Stimulated activated memory B cell treated with anti-CD40 and anti-IgM and Interleukin-4, amounts not matched to agents 10 μg/mL and 1 μg/mL and 100 μg/mL, for 72 hours (primary cell): ENCODE measurements at regions not wholly inside any gene's neighbourhood (a gene's known extent, or its start where the extent isn't known, plus 50 kb on each side); places are given as distances from the start of the nearest gene placed in this dataset.
"Not testable (repeated sequence)": the region's sequence is repeated elsewhere in the genome, so short reads cannot be mapped to it uniquely, and the experiment has no call there.

Experiments used
- ATAC-seq: fragments of 150-1000 bp; cut with Tn5 transposase; 2 replicates; pipeline ENCODE4 v1.10.0; 2021
- H3K27ac Mint-ChIP-seq: one replicate; pipeline ENCODE4 v1.8.0; 2022; ENCODE audit warnings: mild to moderate bottlenecking, mixed read lengths
- H3K27me3 Mint-ChIP-seq: one replicate; pipeline ENCODE4 v1.8.0; 2022; ENCODE audit warnings: mixed read lengths
- H3K36me3 Mint-ChIP-seq: one replicate; pipeline ENCODE4 v1.8.0; 2022; ENCODE audit warnings: mixed read lengths
- H3K4me1 Mint-ChIP-seq: one replicate; pipeline ENCODE4 v1.8.0; 2022; ENCODE audit warnings: mixed read lengths
- H3K4me3 Mint-ChIP-seq: one replicate; pipeline ENCODE4 v1.8.0; 2022; ENCODE audit warnings: mild to moderate bottlenecking, moderate library complexity, mixed read lengths
- H3K9me3 Mint-ChIP-seq: one replicate; pipeline ENCODE4 v1.8.0; 2022; ENCODE audit warnings: mixed read lengths

GRCh38 chr6:54515713-54516112, 207.5 kb downstream of the TINAG start:
- ATAC-seq = no peak
- Mint-ChIP-seq H3K36me3 (no peaks in the 10 kb centered on the region), H3K27ac (no peak overlapping the region), H3K4me3 (no peak overlapping the region), H3K27me3 (no peaks in the 10 kb centered on the region), H3K9me3 (peaks cover 11% of the 10 kb centered on the region), H3K4me1 (no peaks in the 10 kb centered on the region)

DNA sequence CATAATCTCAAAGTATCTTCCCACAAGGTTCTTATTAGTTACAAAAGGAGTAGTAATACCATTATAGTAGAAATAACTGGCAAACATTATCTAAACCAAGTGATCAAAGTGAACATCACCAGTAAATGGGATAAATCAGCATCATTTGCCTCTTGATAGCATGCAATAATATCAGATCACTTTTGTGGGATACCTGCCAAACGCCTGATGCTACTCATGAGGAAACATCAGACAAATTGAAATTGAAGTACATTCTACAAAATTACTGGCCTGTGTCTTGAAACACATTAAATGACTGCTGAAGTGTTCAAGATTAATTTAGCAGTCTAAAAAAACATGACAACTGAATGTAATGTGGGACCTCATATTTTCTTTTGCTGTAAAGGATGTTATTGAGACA, 208.1 kb downstream of the TINAG start:
- no peaks in the 10 kb centered on the region for H3K4me1 Mint-ChIP-seq
- no peak overlapping the region for H3K4me3 Mint-ChIP-seq
- no peak for ATAC-seq
- H3K27me3 Mint-ChIP-seq = no peaks in the 10 kb centered on the region
- no peaks in the 10 kb centered on the region for H3K36me3 Mint-ChIP-seq
- H3K27ac Mint-ChIP-seq = no peak overlapping the region
- H3K9me3 Mint-ChIP-seq = peaks cover 11% of the 10 kb centered on the region

- Mint-ChIP-seq H3K36me3 (no peaks in the 10 kb centered on the region), H3K4me1 (no peaks in the 10 kb centered on the region), H3K27ac (no peak overlapping the region), H3K27me3 (no peaks in the 10 kb centered on the region), H3K4me3 (no peak overlapping the region), H3K9me3 (peaks cover 9% of the 10 kb centered on the region)
- ATAC-seq = no peak
These were observed 210.9 kb downstream of the TINAG start for GRCh38 chr6:54519161-54519560.

DNA sequence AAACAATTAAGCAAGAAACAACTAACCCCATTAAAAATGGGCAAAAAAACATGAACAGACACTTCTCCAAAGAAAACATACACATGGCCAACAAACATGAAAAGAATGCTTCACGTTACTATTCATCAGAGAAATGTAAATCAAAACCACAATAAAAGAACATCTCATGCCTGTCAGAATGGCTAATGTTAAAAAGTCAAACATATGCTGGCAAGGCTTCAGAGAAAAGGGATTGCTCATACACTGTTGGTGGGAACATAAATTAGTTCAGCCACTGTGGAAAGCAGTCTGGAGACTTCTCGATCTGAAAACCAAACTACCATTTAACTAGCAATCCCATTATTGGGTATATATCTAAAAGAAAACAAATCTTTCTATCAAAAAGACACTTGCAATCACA, 217.5 kb downstream of the TINAG start:
- H3K4me1 Mint-ChIP-seq = no peaks in the 10 kb centered on the region
- peaks cover 3% of the 10 kb centered on the region for H3K9me3 Mint-ChIP-seq
- no peaks in the 10 kb centered on the region for H3K36me3 Mint-ChIP-seq
- no peak for ATAC-seq
- H3K27ac Mint-ChIP-seq = no peak overlapping the region
- H3K27me3 Mint-ChIP-seq = no peaks in the 10 kb centered on the region
- H3K4me3 Mint-ChIP-seq = no peak overlapping the region

GRCh38 chr6:54533567-54533966, 225.3 kb downstream of the TINAG start:
- no peak for ATAC-seq
- H3K4me3 Mint-ChIP-seq = no peak overlapping the region
- peaks cover 4% of the 10 kb centered on the region for H3K9me3 Mint-ChIP-seq
- H3K27ac Mint-ChIP-seq = no peak overlapping the region
- H3K27me3 Mint-ChIP-seq = no peaks in the 10 kb centered on the region
- H3K4me1 Mint-ChIP-seq = no peaks in the 10 kb centered on the region
- no peaks in the 10 kb centered on the region for H3K36me3 Mint-ChIP-seq

- Mint-ChIP-seq H3K9me3 (peaks cover 4% of the 10 kb centered on the region), H3K36me3 (no peaks in the 10 kb centered on the region), H3K27ac (no peak overlapping the region), H3K27me3 (no peaks in the 10 kb centered on the region), H3K4me1 (no peaks in the 10 kb centered on the region), H3K4me3 (no peak overlapping the region)
- ATAC-seq = no peak
These were observed 227.3 kb downstream of the TINAG start for GRCh38 chr6:54535568-54535967.

- no peak overlapping the region for H3K4me3 Mint-ChIP-seq
- ATAC-seq = no peak
- H3K9me3 Mint-ChIP-seq = peaks cover 3% of the 10 kb centered on the region
- H3K27ac Mint-ChIP-seq = no peak overlapping the region
- no peaks in the 10 kb centered on the region for H3K4me1 Mint-ChIP-seq
- no peaks in the 10 kb centered on the region for H3K36me3 Mint-ChIP-seq
- H3K27me3 Mint-ChIP-seq = no peaks in the 10 kb centered on the region
These were observed 233.3 kb downstream of the TINAG start for GRCh38 chr6:54541541-54541940.

- Mint-ChIP-seq H3K4me3 (no peak overlapping the region), H3K36me3 (no peaks in the 10 kb centered on the region), H3K27ac (no peak overlapping the region), H3K9me3 (peaks cover 11% of the 10 kb centered on the region), H3K4me1 (no peaks in the 10 kb centered on the region), H3K27me3 (no peaks in the 10 kb centered on the region)
- ATAC-seq = no peak
These were observed 250.9 kb downstream of the TINAG start for GRCh38 chr6:54559136-54559535.

GRCh38 chr6:54564188-54564587, 255.9 kb downstream of the TINAG start:
- H3K4me1 Mint-ChIP-seq, H3K27me3 Mint-ChIP-seq, H3K4me3 Mint-ChIP-seq, H3K36me3 Mint-ChIP-seq, ATAC-seq, H3K27ac Mint-ChIP-seq: not testable (repeated sequence)
- peaks cover 15% of the 10 kb centered on the region for H3K9me3 Mint-ChIP-seq

GRCh38 chr6:54574671-54575070, 266.4 kb downstream of the TINAG start:
- peaks cover 6% of the 10 kb centered on the region for H3K9me3 Mint-ChIP-seq

DNA sequence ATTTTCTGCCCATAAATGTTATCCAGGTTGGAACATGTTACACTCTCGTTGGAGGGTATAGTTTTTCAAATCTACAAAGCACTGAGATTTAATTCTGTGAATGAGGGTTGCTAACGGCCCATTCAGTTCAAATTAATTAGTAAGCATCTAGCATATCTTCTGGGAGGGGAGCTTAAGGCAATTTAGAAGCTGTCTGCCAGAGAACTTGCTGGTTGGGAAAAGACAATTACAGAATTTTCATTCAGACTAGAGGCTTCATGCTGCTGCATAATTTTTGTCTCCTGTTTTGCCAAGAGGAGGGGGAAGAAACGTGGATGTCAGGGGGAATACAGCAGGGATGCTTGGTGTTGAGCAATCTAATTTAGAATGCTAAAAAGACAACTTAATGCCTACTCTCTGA, 268.3 kb upstream of the FAM83B start:
- Mint-ChIP-seq H3K9me3 (peaks cover 3% of the 10 kb centered on the region), H3K36me3 (no peaks in the 10 kb centered on the region), H3K27ac (no peak overlapping the region), H3K4me1 (no peaks in the 10 kb centered on the region), H3K27me3 (no peaks in the 10 kb centered on the region), H3K4me3 (no peak overlapping the region)
- ATAC-seq = no peak

More at GRCh38 chr6:54574671-54575070, 266.4 kb downstream of the TINAG start:
- no peaks in the 10 kb centered on the region for H3K27me3 Mint-ChIP-seq
- ATAC-seq = no peak
- no peaks in the 10 kb centered on the region for H3K36me3 Mint-ChIP-seq
- H3K4me3 Mint-ChIP-seq = no peak overlapping the region
- no peaks in the 10 kb centered on the region for H3K4me1 Mint-ChIP-seq
- H3K27ac Mint-ChIP-seq = no peak overlapping the region

- ATAC-seq = no peak
- no peak overlapping the region for H3K4me3 Mint-ChIP-seq
- no peak overlapping the region for H3K27ac Mint-ChIP-seq
- H3K4me1 Mint-ChIP-seq = no peaks in the 10 kb centered on the region
- no peaks in the 10 kb centered on the region for H3K36me3 Mint-ChIP-seq
- H3K27me3 Mint-ChIP-seq = no peaks in the 10 kb centered on the region
- peaks cover 3% of the 10 kb centered on the region for H3K9me3 Mint-ChIP-seq
These were observed 267.6 kb upstream of the FAM83B start for GRCh38 chr6:54579011-54579410.

GRCh38 chr6:54586251-54586650, 260.3 kb upstream of the FAM83B start:
- H3K27me3 Mint-ChIP-seq = no peaks in the 10 kb centered on the region
- no peak overlapping the region for H3K4me3 Mint-ChIP-seq
- ATAC-seq = no peak
- no peaks in the 10 kb centered on the region for H3K4me1 Mint-ChIP-seq
- H3K9me3 Mint-ChIP-seq = peaks cover 6% of the 10 kb centered on the region
- no peak overlapping the region for H3K27ac Mint-ChIP-seq
- H3K36me3 Mint-ChIP-seq = no peaks in the 10 kb centered on the region

DNA sequence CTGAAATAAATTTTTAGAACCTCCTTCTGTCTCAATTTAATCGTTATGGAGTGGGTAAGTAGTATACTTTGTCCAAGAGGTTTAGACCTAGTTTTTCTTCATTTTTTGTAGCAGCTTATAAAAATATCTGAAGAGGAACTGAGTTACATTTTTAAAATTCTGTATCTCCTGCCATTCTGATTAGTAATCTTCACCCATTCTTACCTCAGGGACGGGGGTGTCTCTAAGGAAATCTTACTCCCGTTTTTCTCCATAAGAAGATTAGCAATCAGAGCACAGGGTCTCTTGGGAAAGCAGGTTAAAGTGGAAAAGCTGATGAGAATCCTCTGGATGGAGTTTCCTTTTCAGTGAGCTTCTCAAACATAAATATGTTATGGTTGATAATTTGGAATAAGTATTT, 259.3 kb upstream of the FAM83B start:
- H3K9me3 Mint-ChIP-seq = peaks cover 6% of the 10 kb centered on the region
- H3K36me3 Mint-ChIP-seq = no peaks in the 10 kb centered on the region
- H3K4me1 Mint-ChIP-seq = no peaks in the 10 kb centered on the region
- H3K4me3 Mint-ChIP-seq = no peak overlapping the region
- ATAC-seq = no peak
- H3K27ac Mint-ChIP-seq = no peak overlapping the region
- H3K27me3 Mint-ChIP-seq = no peaks in the 10 kb centered on the region

DNA sequence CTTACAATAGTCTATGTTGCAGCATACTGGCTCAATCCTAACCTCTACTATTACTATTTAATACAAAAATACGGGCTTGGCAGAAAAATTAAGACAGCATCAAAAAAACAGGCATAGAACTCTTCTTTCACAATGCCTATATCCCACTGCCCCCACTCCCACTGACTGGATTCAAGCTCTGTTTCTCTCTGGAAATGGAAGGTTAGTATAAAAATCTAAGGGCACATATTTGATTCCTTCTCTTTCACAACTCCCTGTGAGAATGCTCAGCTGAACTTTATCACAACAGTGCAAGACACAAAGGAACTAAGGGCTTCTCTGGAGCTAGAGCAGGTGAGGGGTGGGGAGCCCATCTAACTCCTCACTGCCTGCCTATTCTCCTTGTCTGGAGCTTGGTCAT, 258.4 kb upstream of the FAM83B start:
- Mint-ChIP-seq H3K4me1 (no peaks in the 10 kb centered on the region), H3K4me3 (no peak overlapping the region), H3K27me3 (no peaks in the 10 kb centered on the region), H3K9me3 (peaks cover 6% of the 10 kb centered on the region), H3K36me3 (no peaks in the 10 kb centered on the region), H3K27ac (no peak overlapping the region)
- ATAC-seq = no peak

DNA sequence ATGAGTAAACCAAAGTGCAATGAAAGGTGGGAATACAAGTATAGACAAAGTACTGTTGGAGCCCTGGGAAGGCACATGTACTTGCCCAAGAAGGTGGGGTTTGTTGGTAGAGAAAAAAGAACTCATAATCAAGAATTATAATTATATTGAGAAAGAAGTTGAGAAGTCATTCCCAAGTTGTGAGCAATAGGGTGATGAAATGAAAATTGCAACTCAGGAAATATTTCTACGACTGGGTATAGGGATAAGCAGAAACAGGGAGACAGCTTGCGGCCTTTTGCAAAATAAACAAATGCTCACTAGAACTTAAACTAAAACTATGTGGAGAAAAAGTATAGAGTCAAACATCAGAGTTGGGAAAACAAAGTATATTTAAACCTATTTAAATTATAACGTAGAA, 250.7 kb upstream of the FAM83B start:
- no peak overlapping the region for H3K4me3 Mint-ChIP-seq
- no peaks in the 10 kb centered on the region for H3K4me1 Mint-ChIP-seq
- ATAC-seq = no peak
- H3K36me3 Mint-ChIP-seq = no peaks in the 10 kb centered on the region
- H3K27ac Mint-ChIP-seq = no peak overlapping the region
- H3K9me3 Mint-ChIP-seq = no peaks in the 10 kb centered on the region
- H3K27me3 Mint-ChIP-seq = no peaks in the 10 kb centered on the region

- ATAC-seq = no peak
These were observed 247.7 kb upstream of the FAM83B start for GRCh38 chr6:54598787-54599313.

More at GRCh38 chr6:54598787-54599313, 247.7 kb upstream of the FAM83B start:
- Mint-ChIP-seq H3K4me1 (no peaks in the 10 kb centered on the region), H3K36me3 (no peaks in the 10 kb centered on the region), H3K4me3 (no peak overlapping the region), H3K27ac (no peak overlapping the region), H3K9me3 (no peaks in the 10 kb centered on the region), H3K27me3 (no peaks in the 10 kb centered on the region)
